WERI-Rb-1 (cell line): ENCODE measurements at regions not wholly inside any gene's neighbourhood (a gene's known extent, or its start where the extent isn't known, plus 50 kb on each side); places are given as distances from the start of the nearest gene placed in this dataset.

Experiments used
- DNase-seq: peaks from one replicate; pipeline ENCODE4 v3.0.0-alpha.2; 2020
- H3K27ac ChIP-seq: fragments of 250-450 bp; sonication (Bioruptor Pico); 2 replicates; pipeline ENCODE4 v1.5.1; 2020; ENCODE audit warnings: mild to moderate bottlenecking, moderate library complexity
- H3K27me3 ChIP-seq: fragments of 250-450 bp; sonication (Bioruptor Pico); 2 replicates; pipeline ENCODE4 v1.5.1; 2021; ENCODE audit warnings: mild to moderate bottlenecking, low read depth, moderate library complexity; ENCODE audit not compliant: insufficient read depth, severe bottlenecking
- H3K36me3 ChIP-seq: fragments of 250-450 bp; sonication (Bioruptor Pico); 2 replicates; pipeline ENCODE4 v1.5.1; 2020; ENCODE audit warnings: mild to moderate bottlenecking, moderate library complexity
- H3K4me3 ChIP-seq: 2 replicates; pipeline ENCODE4 v1.5.1; 2011; ENCODE audit warnings: low read depth, mild to moderate bottlenecking, control low read depth, low read length
- H3K9me3 ChIP-seq: fragments of 250-450 bp; sonication (Bioruptor Pico); 2 replicates; pipeline ENCODE4 v1.5.1; 2021; ENCODE audit warnings: mild to moderate bottlenecking, moderate library complexity; ENCODE audit not compliant: severe bottlenecking
- CTCF ChIP-seq: IDR thresholded peaks from 2 replicates; pipeline ENCODE4 v1.5.1; 2011; ENCODE audit warnings: low read depth, mild to moderate bottlenecking, control low read depth, inconsistent platforms, low read length

- DNase-seq: no peak
- H3K4me3 ChIP-seq: peak overlapping the region; percentile 86
- H3K9me3 ChIP-seq: no peaks in the 10 kb centered on the region
- peak overlapping the region; percentile 26; the same call in 1 of the 2 replicates for H3K27ac ChIP-seq
- no peak for TF ChIP-seq CTCF
- H3K27me3 ChIP-seq: no peaks in the 10 kb centered on the region
- no peaks in the 10 kb centered on the region for H3K36me3 ChIP-seq
Observed at GRCh38 chr22:46035380-46035741, 58.4 kb upstream of the WNT7B start.

GRCh38 chr22:46035742-46036557, 59.0 kb upstream of the WNT7B start:
- H3K27ac ChIP-seq: peak overlapping the region; percentile 78

GRCh38 chr22:46036558-46037408, 59.8 kb upstream of the WNT7B start:
- Histone ChIP-seq H3K9me3 (no peaks in the 10 kb centered on the region), H3K27ac (peak overlapping the region; percentile 78), H3K27me3 (no peaks in the 10 kb centered on the region), H3K36me3 (no peaks in the 10 kb centered on the region), H3K4me3 (peak overlapping the region; percentile 83)
- peak; percentile 72 for DNase-seq
- TF ChIP-seq CTCF: peak; percentile 76

More at GRCh38 chr22:46035742-46036557, 59.0 kb upstream of the WNT7B start:
- Histone ChIP-seq H3K27me3 (no peaks in the 10 kb centered on the region), H3K4me3 (peak overlapping the region; percentile 83), H3K9me3 (no peaks in the 10 kb centered on the region), H3K36me3 (no peaks in the 10 kb centered on the region)
- TF ChIP-seq CTCF: no peak
- peak; percentile 99 for DNase-seq

- no peaks in the 10 kb centered on the region for H3K27me3 ChIP-seq
- H3K9me3 ChIP-seq: no peaks in the 10 kb centered on the region
- TF ChIP-seq CTCF: no peak
- H3K27ac ChIP-seq: no peak overlapping the region
- H3K36me3 ChIP-seq: no peaks in the 10 kb centered on the region
- no peak for DNase-seq
- no peak overlapping the region for H3K4me3 ChIP-seq
Observed at GRCh38 chr22:46038174-46038487, 61.2 kb upstream of the WNT7B start.

GRCh38 chr22:46038516-46039430, 61.8 kb upstream of the WNT7B start:
- no peak for DNase-seq

More at GRCh38 chr22:46038516-46039430, 61.8 kb upstream of the WNT7B start:
- no peak for TF ChIP-seq CTCF
- H3K4me3 ChIP-seq: no peak overlapping the region
- H3K27ac ChIP-seq: no peak overlapping the region
- H3K27me3 ChIP-seq: no peaks in the 10 kb centered on the region
- no peaks in the 10 kb centered on the region for H3K9me3 ChIP-seq
- H3K36me3 ChIP-seq: no peaks in the 10 kb centered on the region
